ENCODE measurements at regions not wholly inside any gene's neighbourhood (a gene's known extent, or its start where the extent isn't known, plus 50 kb on each side); places are given as distances from the start of the nearest gene placed in this dataset.

DNA sequence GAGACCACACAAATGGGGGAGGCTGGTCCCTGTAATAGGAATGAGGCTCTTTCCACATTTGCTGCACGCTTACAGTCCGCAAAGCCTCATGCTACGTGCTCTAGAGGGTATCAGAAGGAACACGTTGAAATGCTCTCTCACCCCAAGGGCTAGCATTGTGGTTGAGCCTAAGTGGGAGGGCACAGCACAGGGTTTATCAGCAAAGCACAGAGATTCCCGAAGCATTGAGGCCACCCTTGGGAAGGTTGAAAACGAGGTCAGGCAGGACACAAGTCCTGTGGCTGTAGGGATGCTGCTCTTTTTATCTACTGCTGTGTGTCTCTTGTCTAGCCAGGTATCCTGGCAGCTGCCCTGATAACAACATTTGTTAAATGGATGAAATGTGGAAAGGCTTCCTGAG, 378.3 kb downstream of the EN1 start:
- no peak for DNase-seq (ENCODE audit: low spot score)
- CTCF ChIA-PET, result interaction anchor here (0.6 kb wide), 1 partner anchor 14 kb away, joined by 3 read pairs; no protein-coding TSS in a partner anchor
- TF ChIP-seq, protein P1, sequence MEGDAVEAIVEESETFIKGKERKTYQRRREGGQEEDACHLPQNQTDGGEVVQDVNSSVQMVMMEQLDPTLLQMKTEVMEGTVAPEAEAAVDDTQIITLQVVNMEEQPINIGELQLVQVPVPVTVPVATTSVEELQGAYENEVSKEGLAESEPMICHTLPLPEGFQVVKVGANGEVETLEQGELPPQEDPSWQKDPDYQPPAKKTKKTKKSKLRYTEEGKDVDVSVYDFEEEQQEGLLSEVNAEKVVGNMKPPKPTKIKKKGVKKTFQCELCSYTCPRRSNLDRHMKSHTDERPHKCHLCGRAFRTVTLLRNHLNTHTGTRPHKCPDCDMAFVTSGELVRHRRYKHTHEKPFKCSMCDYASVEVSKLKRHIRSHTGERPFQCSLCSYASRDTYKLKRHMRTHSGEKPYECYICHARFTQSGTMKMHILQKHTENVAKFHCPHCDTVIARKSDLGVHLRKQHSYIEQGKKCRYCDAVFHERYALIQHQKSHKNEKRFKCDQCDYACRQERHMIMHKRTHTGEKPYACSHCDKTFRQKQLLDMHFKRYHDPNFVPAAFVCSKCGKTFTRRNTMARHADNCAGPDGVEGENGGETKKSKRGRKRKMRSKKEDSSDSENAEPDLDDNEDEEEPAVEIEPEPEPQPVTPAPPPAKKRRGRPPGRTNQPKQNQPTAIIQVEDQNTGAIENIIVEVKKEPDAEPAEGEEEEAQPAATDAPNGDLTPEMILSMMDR (conservative IDR thresholded peaks at IDR 0.05; ENCODE audit: low read depth), result no peak
- H3K27ac ChIP-seq, result no peak overlapping the region
- POLR2A ChIA-PET (ENCODE audit: low non-redundant PET), result no interaction called here

DNA sequence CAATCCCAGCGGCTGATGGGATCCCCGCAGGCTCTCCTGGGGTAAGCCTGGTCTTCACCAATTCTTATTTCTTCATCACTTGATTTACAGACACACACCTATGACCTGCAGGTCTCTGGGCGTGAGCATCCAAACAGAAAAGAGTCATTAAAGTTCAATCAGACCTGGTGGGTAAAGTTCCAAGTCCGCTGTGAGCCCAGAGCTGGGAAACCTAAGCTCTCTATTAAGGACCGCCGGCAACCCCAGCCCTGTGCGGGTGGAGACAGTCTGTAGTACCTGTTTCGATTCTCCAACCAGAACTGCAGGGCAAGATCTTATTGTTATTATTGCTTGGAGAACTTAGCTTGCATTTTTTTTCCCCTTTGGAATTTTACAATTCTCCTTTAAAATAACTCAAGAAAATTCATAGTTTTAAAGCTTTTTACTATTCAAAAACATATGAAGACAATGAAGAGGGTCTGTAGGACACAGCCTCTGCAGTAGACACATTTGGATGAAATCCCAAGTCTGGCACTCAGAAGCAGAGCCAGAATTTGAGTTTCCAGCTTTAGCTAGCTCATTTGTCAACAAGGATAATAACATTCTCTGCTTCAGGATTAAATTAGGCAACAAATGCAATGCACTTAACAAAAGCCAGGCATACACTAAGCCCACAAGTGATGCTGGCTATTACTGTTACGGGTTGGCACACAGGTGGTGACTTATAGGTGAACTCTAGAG, 376.4 kb downstream of the INSIG2 start:
- ChIA-PET CTCF (no interaction called here), POLR2A (ENCODE audit: low non-redundant PET) (interaction anchor here (0.6 kb wide), 1 partner anchor 247 kb away, joined by 5 read pairs; no protein-coding TSS in a partner anchor)
- no peak overlapping the region for H3K27ac ChIP-seq
- no peak for DNase-seq (ENCODE audit: low spot score)
- TF ChIP-seq, protein P1 (conservative IDR thresholded peaks at IDR 0.05; ENCODE audit: low read depth), result no peak

DNA sequence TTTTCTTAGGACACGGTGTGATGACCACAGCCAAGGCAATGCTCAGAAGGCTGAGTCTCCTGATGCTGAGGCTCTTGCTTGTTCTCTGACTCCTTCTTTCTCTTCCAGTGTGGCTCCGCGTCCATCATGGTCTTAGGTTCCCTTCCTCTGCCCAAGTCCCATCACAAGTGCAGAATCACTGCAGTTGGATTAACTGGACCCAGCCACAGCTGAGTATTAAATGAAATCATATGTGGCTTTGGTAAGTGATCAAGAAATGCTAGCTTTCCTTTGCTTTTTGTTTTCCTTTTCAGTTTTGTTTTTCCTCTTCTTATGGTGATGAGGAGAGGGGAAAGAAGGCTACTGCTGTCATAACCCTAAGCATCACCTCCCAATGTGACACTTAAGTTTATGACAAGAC, 375.8 kb downstream of the INSIG2 start:
- CTCF ChIA-PET, result no interaction called here
- POLR2A ChIA-PET (ENCODE audit: low non-redundant PET), result no interaction called here
- TF ChIP-seq, protein P1 (conservative IDR thresholded peaks at IDR 0.05; ENCODE audit: low read depth), result no peak
- DNase-seq (ENCODE audit: low spot score), result no peak
- no peak overlapping the region for H3K27ac ChIP-seq

DNA sequence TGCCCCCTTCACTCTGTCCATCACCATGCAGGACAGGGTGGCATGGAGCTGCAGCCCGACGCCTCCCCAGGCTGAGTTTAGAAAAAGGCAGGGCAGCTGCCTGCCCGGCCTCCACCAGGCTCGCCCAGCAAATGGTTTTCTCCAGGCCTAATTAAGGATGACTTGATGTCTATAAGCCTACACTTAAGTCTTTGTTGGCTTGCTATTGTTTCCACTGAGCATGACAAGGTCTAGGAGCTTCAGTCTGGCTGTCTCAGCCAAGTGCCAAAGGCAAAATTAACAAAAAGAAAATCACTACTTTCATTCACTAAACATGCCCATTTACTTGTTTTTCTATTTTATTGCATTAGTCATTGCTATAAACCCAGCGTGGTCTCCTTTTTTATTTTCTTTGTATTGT, 372.2 kb downstream of the INSIG2 start:
- POLR2A ChIA-PET (ENCODE audit: low non-redundant PET), result no interaction called here

DNA sequence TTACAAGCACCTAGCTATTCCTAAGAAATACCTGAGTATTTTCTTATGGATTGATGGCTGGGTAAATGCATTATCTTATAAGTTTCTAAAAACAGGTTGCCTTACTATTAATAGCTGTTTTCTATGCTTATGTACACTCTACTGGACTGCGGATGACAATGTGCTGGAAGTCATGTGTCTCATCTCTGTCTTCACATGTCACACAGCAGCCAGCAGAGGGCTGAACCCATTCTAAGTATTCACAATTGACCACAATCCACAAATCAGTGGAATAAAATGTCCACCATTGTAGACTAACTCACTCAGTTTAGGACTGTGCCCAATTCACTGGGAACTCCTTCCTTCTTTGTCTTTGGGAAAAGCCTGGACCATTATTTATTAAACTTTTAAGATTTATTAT, 371.2 kb downstream of the INSIG2 start:
- TF ChIP-seq, protein P1 (conservative IDR thresholded peaks at IDR 0.05; ENCODE audit: low read depth), result no peak

More for the DNA sequence above, 372.2 kb downstream of the INSIG2 start:
- no peak for DNase-seq (ENCODE audit: low spot score)
- TF ChIP-seq, protein P1 (conservative IDR thresholded peaks at IDR 0.05; ENCODE audit: low read depth), result no peak
- CTCF ChIA-PET, result no interaction called here
- H3K27ac ChIP-seq, result no peak overlapping the region

DNA sequence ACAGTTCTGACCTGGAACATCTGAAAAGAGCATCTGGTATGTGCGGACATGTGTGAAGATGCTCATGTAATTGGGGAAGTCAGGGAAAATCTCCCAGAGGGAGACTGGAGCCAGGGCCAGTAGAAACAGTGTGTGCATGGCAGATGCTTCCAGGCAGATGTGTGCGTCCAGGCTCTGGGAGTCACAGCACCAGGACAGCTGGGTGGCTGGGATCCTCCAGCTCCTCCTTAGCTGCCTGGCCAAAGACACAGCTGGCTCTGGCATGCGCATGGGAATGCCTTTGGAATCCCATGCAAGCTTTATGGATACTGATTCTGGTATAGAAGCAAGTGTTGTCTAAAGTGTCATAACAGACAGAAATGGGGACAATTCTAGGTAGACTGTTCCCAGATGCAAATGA, 369.7 kb downstream of the INSIG2 start:
- ChIA-PET CTCF (no interaction called here), POLR2A (ENCODE audit: low non-redundant PET) (no interaction called here)
- no peak overlapping the region for H3K27ac ChIP-seq
- TF ChIP-seq, protein P1 (conservative IDR thresholded peaks at IDR 0.05; ENCODE audit: low read depth), result no peak
- no peak for DNase-seq (ENCODE audit: low spot score)

More for the DNA sequence above, 371.2 kb downstream of the INSIG2 start:
- H3K27ac ChIP-seq, result no peak overlapping the region
- POLR2A ChIA-PET (ENCODE audit: low non-redundant PET), result no interaction called here
- no peak for DNase-seq (ENCODE audit: low spot score)
- CTCF ChIA-PET, result interaction anchor here (0.7 to 1.0 kb wide), 3 partner anchors 19 to 238 kb away, joined by 3 to 4 read pairs (median 3); no protein-coding TSS in a partner anchor

All from RWPE1 (cell line).